ENCODE measurements at regions not wholly inside any gene's neighbourhood (a gene's known extent, or its start where the extent isn't known, plus 50 kb on each side); places are given as distances from the start of the nearest gene placed in this dataset.
A peak's percentile ranks its signal among the peaks of the same experiment; 100 is the strongest.

GRCh38 chr1:82586473-82586872, 785.7 kb downstream of the ADGRL2 start:
- no peak overlapping the region for H3K27ac ChIP-seq
- TF ChIP-seq, protein P1, sequence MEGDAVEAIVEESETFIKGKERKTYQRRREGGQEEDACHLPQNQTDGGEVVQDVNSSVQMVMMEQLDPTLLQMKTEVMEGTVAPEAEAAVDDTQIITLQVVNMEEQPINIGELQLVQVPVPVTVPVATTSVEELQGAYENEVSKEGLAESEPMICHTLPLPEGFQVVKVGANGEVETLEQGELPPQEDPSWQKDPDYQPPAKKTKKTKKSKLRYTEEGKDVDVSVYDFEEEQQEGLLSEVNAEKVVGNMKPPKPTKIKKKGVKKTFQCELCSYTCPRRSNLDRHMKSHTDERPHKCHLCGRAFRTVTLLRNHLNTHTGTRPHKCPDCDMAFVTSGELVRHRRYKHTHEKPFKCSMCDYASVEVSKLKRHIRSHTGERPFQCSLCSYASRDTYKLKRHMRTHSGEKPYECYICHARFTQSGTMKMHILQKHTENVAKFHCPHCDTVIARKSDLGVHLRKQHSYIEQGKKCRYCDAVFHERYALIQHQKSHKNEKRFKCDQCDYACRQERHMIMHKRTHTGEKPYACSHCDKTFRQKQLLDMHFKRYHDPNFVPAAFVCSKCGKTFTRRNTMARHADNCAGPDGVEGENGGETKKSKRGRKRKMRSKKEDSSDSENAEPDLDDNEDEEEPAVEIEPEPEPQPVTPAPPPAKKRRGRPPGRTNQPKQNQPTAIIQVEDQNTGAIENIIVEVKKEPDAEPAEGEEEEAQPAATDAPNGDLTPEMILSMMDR (IDR thresholded peaks at IDR 0.05), result no peak
- TF ChIP-seq POLR2A (IDR thresholded peaks at IDR 0.05), result no peak
- peaks cover 0 to 3% (median 0%) of the 10 kb centered on the region in 12 donors for H3K9me3 ChIP-seq
- H3K27me3 ChIP-seq, result no peaks in the 10 kb centered on the region
- no peaks in the 10 kb centered on the region for H3K4me1 ChIP-seq
- DNase-seq (peak; percentile 25 to 62 (median 44)), ATAC-seq (peak in 3 of 4 donors; percentile 68 to 69 (median 69))
- intact Hi-C loops (cut with DNase I), result no loop called here
- no peaks in the 10 kb centered on the region for H3K36me3 ChIP-seq
- H3K4me3 ChIP-seq, result no peak overlapping the region

GRCh38 chr1:82582347-82582746, 781.6 kb downstream of the ADGRL2 start:
- peaks cover 0 to 12% (median 0%) of the 10 kb centered on the region in 12 donors for H3K4me1 ChIP-seq
- intact Hi-C loops (cut with DNase I), result no loop called here
- WGBS, 4 donors, result 38 to 62% (median 46%) methylated on average over 3 of the region's 3 CpGs
- no peak overlapping the region for H3K4me3 ChIP-seq
- no peak for DNase-seq
- H3K27ac ChIP-seq, result no peak overlapping the region
- ATAC-seq, result no peak
- no peaks in the 10 kb centered on the region for H3K36me3 ChIP-seq
- peaks cover 0 to 11% (median 0%) of the 10 kb centered on the region in 12 donors for H3K9me3 ChIP-seq
- no peaks in the 10 kb centered on the region for H3K27me3 ChIP-seq
- TF ChIP-seq, protein P1 (IDR thresholded peaks at IDR 0.05), result no peak
- TF ChIP-seq POLR2A (IDR thresholded peaks at IDR 0.05), result no peak

- Histone ChIP-seq H3K9me3 (peaks cover 0 to 11% (median 0%) of the 10 kb centered on the region in 12 donors), H3K36me3 (no peaks in the 10 kb centered on the region), H3K4me1 (peaks cover 0 to 12% (median 0%) of the 10 kb centered on the region in 12 donors), H3K27ac (no peak overlapping the region), H3K4me3 (no peak overlapping the region), H3K27me3 (no peaks in the 10 kb centered on the region)
- intact Hi-C loops (cut with DNase I), result no loop called here
- no peak for TF ChIP-seq POLR2A (IDR thresholded peaks at IDR 0.05)
- TF ChIP-seq, protein P1 (IDR thresholded peaks at IDR 0.05), result no peak
- no peak for ATAC-seq
- no peak for DNase-seq
- WGBS, 4 donors, result 59 to 71% (median 69%) methylated on average over 3 of the region's 3 CpGs
Measured at GRCh38 chr1:82578086-82578726, 777.5 kb downstream of the ADGRL2 start.

DNA sequence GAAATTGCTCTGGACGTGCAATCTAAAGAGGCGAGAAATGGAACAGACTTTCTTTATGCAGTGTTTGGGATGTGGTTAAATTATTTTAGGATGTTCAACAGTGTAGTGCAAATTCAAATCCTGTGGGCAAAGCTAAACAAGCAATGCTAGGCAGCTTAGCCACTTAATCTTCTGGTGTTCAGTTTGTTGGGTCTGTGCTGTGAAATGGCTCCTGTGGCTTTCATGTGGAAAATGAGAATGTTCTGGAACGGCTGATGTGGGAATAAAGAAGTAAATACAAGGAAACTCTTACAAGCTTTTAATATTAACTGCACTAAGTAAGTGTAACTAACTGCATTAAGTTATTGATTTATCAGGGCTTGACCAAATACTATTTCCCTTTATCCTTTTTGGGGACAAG, 766.6 kb downstream of the ADGRL2 start:
- Histone ChIP-seq H3K9me3 (no peaks in the 10 kb centered on the region), H3K36me3 (no peaks in the 10 kb centered on the region), H3K27ac (no peak overlapping the region), H3K27me3 (no peaks in the 10 kb centered on the region), H3K4me3 (no peak overlapping the region), H3K4me1 (peaks cover 0 to 25% (median 8%) of the 10 kb centered on the region in 12 donors)
- DNase-seq, result no peak
- intact Hi-C loops (cut with DNase I), result no loop called here
- TF ChIP-seq, protein P1 (IDR thresholded peaks at IDR 0.05), result no peak
- no peak for TF ChIP-seq POLR2A (IDR thresholded peaks at IDR 0.05)
- 91 to 98% (median 95%) methylated on average over 3 of the region's 3 CpGs for WGBS, 4 donors
- no peak for ATAC-seq
